DND-41 (cell line): ENCODE measurements at regions not wholly inside any gene's neighbourhood (a gene's known extent, or its start where the extent isn't known, plus 50 kb on each side); places are given as distances from the start of the nearest gene placed in this dataset.

Experiments used
- ATAC-seq: fragments of 200-7000 bp; cut with Tn5 transposase; 3 replicates; pipeline ENCODE4 v1.9.1; 2021; ENCODE audit warnings: low read depth; ENCODE audit not compliant: insufficient read depth
- DNase-seq: peaks from one replicate; pipeline ENCODE4 v3.0.0-alpha.2; 2020
- H2AFZ ChIP-seq: 2 replicates; pipeline ENCODE4 v1.6.0; 2012; ENCODE audit warnings: low read depth, low read length
- H3K27ac ChIP-seq: 2 replicates; pipeline ENCODE4 v1.5.1; 2012; ENCODE audit warnings: low read length, inconsistent platforms
- H3K27me3 ChIP-seq: fragments of 200-600 bp; sonication (generic); 2 replicates; pipeline ENCODE4 v1.6.0; 2012; ENCODE audit warnings: low read length, mild to moderate bottlenecking, inconsistent platforms; ENCODE audit not compliant: insufficient read depth, poor library complexity
- H3K36me3 ChIP-seq: 2 replicates; pipeline ENCODE4 v1.5.1; 2012; ENCODE audit warnings: low read length, inconsistent platforms; ENCODE audit not compliant: insufficient read depth
- H3K4me1 ChIP-seq: 2 replicates; pipeline ENCODE4 v1.5.1; 2012; ENCODE audit warnings: mild to moderate bottlenecking, low read length; ENCODE audit not compliant: insufficient read depth
- H3K4me2 ChIP-seq: 2 replicates; pipeline ENCODE4 v1.6.0; 2012; ENCODE audit warnings: mild to moderate bottlenecking, moderate library complexity, low read length, inconsistent platforms; ENCODE audit not compliant: insufficient read depth
- H3K4me3 ChIP-seq, 2 experiments: fragments of 200-600 bp in 1 of 2; shearing (Covaris generic) in 1 of 2; 2 replicates each; pipeline ENCODE4 v1.5.1; 2012 to 2016; ENCODE audit warnings: inconsistent platforms in 2 of 2, low read length in 2 of 2, mild to moderate bottlenecking in 2 of 2, low read depth in 1 of 2, moderate library complexity in 1 of 2
- H3K79me2 ChIP-seq: 2 replicates; pipeline ENCODE4 v1.6.0; 2012; ENCODE audit warnings: low read length, inconsistent platforms; ENCODE audit not compliant: insufficient read depth
- H3K9ac ChIP-seq: 2 replicates; pipeline ENCODE4 v1.6.0; 2012; ENCODE audit warnings: low read depth, mild to moderate bottlenecking, inconsistent platforms, low read length, moderate library complexity
- H3K9me3 ChIP-seq: 2 replicates; pipeline ENCODE4 v1.5.1; 2012; ENCODE audit warnings: low read length, moderate library complexity, mild to moderate bottlenecking, inconsistent platforms; ENCODE audit not compliant: insufficient read depth, severe bottlenecking
- H4K20me1 ChIP-seq: 2 replicates; pipeline ENCODE4 v1.6.0; 2012; ENCODE audit warnings: low read length; ENCODE audit not compliant: insufficient read depth
- EZH2 ChIP-seq: IDR thresholded peaks from 3 replicates; pipeline ENCODE4 v1.6.1; 2012; ENCODE audit warnings: borderline replicate concordance, low read depth, mild to moderate bottlenecking, moderate library complexity, low read length, inconsistent platforms; ENCODE audit not compliant: severe bottlenecking
- TF ChIP-seq, protein P1 (sequence below): IDR thresholded peaks from 2 replicates; pipeline ENCODE4 v1.5.1; 2012; ENCODE audit warnings: borderline replicate concordance, low read length, moderate library complexity, mild to moderate bottlenecking; ENCODE audit not compliant: poor library complexity, severe bottlenecking; ENCODE audit errors: extremely low read depth

GRCh38 chr16:73883841-73884240, 412.8 kb upstream of the PSMD7 start:
- Histone ChIP-seq H4K20me1 (no peaks in the 10 kb centered on the region), H3K27ac (no peak overlapping the region), H3K79me2 (no peaks in the 10 kb centered on the region), H3K4me1 (peaks cover 6% of the 10 kb centered on the region), H3K9ac (no peak overlapping the region), H2AFZ (no peak overlapping the region), H3K27me3 (peaks cover 10% of the 10 kb centered on the region), H3K36me3 (no peaks in the 10 kb centered on the region), H3K4me2 (no peak overlapping the region), H3K4me3 (no peak overlapping the region), H3K9me3 (no peaks in the 10 kb centered on the region)
- no peak for DNase-seq
- no peak for ATAC-seq
- TF ChIP-seq, protein P1, sequence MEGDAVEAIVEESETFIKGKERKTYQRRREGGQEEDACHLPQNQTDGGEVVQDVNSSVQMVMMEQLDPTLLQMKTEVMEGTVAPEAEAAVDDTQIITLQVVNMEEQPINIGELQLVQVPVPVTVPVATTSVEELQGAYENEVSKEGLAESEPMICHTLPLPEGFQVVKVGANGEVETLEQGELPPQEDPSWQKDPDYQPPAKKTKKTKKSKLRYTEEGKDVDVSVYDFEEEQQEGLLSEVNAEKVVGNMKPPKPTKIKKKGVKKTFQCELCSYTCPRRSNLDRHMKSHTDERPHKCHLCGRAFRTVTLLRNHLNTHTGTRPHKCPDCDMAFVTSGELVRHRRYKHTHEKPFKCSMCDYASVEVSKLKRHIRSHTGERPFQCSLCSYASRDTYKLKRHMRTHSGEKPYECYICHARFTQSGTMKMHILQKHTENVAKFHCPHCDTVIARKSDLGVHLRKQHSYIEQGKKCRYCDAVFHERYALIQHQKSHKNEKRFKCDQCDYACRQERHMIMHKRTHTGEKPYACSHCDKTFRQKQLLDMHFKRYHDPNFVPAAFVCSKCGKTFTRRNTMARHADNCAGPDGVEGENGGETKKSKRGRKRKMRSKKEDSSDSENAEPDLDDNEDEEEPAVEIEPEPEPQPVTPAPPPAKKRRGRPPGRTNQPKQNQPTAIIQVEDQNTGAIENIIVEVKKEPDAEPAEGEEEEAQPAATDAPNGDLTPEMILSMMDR, result no peak
- TF ChIP-seq EZH2, result no peak

- Histone ChIP-seq H3K79me2 (no peaks in the 10 kb centered on the region), H3K4me2 (no peak overlapping the region)
- no peak for TF ChIP-seq EZH2
- TF ChIP-seq, protein P1, result no peak
Observed at GRCh38 chr16:73883126-73883525, 413.5 kb upstream of the PSMD7 start.

DNA sequence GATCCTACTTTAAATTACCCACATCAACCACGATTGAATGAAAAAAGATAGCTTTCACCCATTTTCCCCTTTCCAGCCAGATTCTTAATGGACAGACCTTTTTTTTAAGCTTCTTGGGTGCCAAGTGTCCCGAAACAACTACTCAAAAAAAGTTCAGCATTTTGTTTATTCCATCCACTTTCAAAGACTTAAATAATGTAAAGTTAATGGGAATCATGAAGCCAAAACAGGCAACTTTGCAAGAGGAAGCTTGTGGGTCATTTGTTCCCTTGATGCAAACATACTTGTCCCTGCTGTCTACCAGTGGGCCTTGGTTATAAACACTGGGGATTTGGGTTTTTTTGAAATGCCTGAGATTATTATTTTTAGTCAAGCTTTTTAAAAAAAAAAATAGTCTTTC, 414.0 kb upstream of the PSMD7 start:
- Histone ChIP-seq H3K9ac (no peak overlapping the region), H3K9me3 (no peaks in the 10 kb centered on the region), H4K20me1 (no peaks in the 10 kb centered on the region), H3K4me1 (peaks cover under 1% of the 10 kb centered on the region), H3K4me3 (no peak overlapping the region), H3K79me2 (no peaks in the 10 kb centered on the region), H3K36me3 (no peaks in the 10 kb centered on the region), H3K27ac (no peak overlapping the region), H2AFZ (no peak overlapping the region), H3K4me2 (no peak overlapping the region), H3K27me3 (peaks cover 9% of the 10 kb centered on the region)
- ATAC-seq, result no peak
- TF ChIP-seq EZH2, result no peak
- TF ChIP-seq, protein P1, result no peak
- no peak for DNase-seq

More at GRCh38 chr16:73883126-73883525, 413.5 kb upstream of the PSMD7 start:
- no peaks in the 10 kb centered on the region for H3K36me3 ChIP-seq
- DNase-seq, result no peak
- no peak for ATAC-seq
- H3K4me1 ChIP-seq, result peaks cover 5% of the 10 kb centered on the region
- H4K20me1 ChIP-seq, result no peaks in the 10 kb centered on the region
- no peaks in the 10 kb centered on the region for H3K9me3 ChIP-seq
- H3K4me3 ChIP-seq, result no peak overlapping the region
- H3K27ac ChIP-seq, result no peak overlapping the region
- H3K9ac ChIP-seq, result no peak overlapping the region
- H2AFZ ChIP-seq, result no peak overlapping the region
- H3K27me3 ChIP-seq, result peaks cover 9% of the 10 kb centered on the region

- H2AFZ ChIP-seq, result no peak overlapping the region
- TF ChIP-seq, protein P1, result no peak
- TF ChIP-seq EZH2, result no peak
- no peaks in the 10 kb centered on the region for H3K9me3 ChIP-seq
- H3K27ac ChIP-seq, result no peak overlapping the region
- no peak overlapping the region for H3K9ac ChIP-seq
- DNase-seq (no peak), ATAC-seq (no peak)
- H3K36me3 ChIP-seq, result no peaks in the 10 kb centered on the region
- H3K4me3 ChIP-seq, result no peak overlapping the region
- no peaks in the 10 kb centered on the region for H3K79me2 ChIP-seq
- peaks cover 9% of the 10 kb centered on the region for H3K27me3 ChIP-seq
- H3K4me1 ChIP-seq, result no peaks in the 10 kb centered on the region
- H4K20me1 ChIP-seq, result no peaks in the 10 kb centered on the region
- no peak overlapping the region for H3K4me2 ChIP-seq
Observed at GRCh38 chr16:73882033-73882432, 414.6 kb upstream of the PSMD7 start.
